K562 (cell line): ENCODE measurements at regions not wholly inside any gene's neighbourhood (a gene's known extent, or its start where the extent isn't known, plus 50 kb on each side); places are given as distances from the start of the nearest gene placed in this dataset.

Source experiments
- ATAC-seq: fragments of 200-7000 bp; cut with Tn5 transposase; 3 replicates; pipeline ENCODE4 v1.9.1; 2020; ENCODE audit warnings: moderate library complexity
- BruUV-seq: library from RNA; stranded (reverse); fragments of 400-500 nt; replicated peaks from 2 replicates; lab custom pipeline; 2021; lab: Mats Ljungman, UMichigan
- CTCF ChIA-PET: fragments of 300-600 bp; formaldehyde crosslinking; extraction: SDS; loops from one replicate; lab custom pipeline; 2021; ENCODE audit warnings: low intra/inter-chr PET ratio; lab: Yijun Ruan, JAX
- POLR2A ChIA-PET: fragments of 300-600, 350-650 bp; sonication (Branson Sonifier 250); formaldehyde crosslinking; extraction: SDS; loops from one replicate; lab custom pipeline; 2021; ENCODE audit warnings: antibody characterized with exemption, inconsistent platforms; lab: Yijun Ruan, JAX
- DNase-seq, 4 experiments: peaks; one replicate each; pipeline versions ENCODE4 v3.0.0 to v3.0.0-alpha.2; 2011 to 2018; ENCODE audit warnings: low spot score in 3 of 4, mixed read lengths in 3 of 4; ENCODE audit errors: extremely low read depth in 1 of 4
- FAIRE-seq: peaks from 2 replicates; lab custom pipeline; 2011; peaks lifted over from hg19 to GRCh38; lab: Jason Lieb, UNC
- H2AFZ ChIP-seq: 2 replicates; pipeline ENCODE4 v1.6.0; 2011; ENCODE audit warnings: low read depth, low read length, control low read depth, inconsistent platforms
- H3K27ac ChIP-seq: fragments of 200-600 bp; 3 replicates; pipeline ENCODE4 v1.8.0; 2011; ENCODE audit warnings: low read depth, mild to moderate bottlenecking, control low read depth, inconsistent platforms, low read length, moderate library complexity, mixed read lengths; ENCODE audit errors: extremely low read depth
- H3K27me3 ChIP-seq, 2 experiments: fragments of 300-600 bp in 1 of 2; 2 replicates in 1 of 2; 3 replicates in 1 of 2; pipeline versions ENCODE4 v1.6.0 to v1.8.0; 2011; ENCODE audit warnings: inconsistent platforms in 2 of 2, low read length in 2 of 2, mild to moderate bottlenecking in 1 of 2, mixed read lengths in 1 of 2, moderate library complexity in 1 of 2; ENCODE audit not compliant: control insufficient read depth in 2 of 2, insufficient read depth in 2 of 2
- H3K36me3 ChIP-seq: fragments of 300-600 bp; 3 replicates; pipeline ENCODE4 v1.8.0; 2011; ENCODE audit warnings: mild to moderate bottlenecking, low read length, inconsistent platforms; ENCODE audit not compliant: control insufficient read depth, insufficient read depth
- H3K4me1 ChIP-seq, 2 experiments: fragments of 200-600 bp in 1 of 2; replicated peaks in 1 of 2; 2 replicates in 1 of 2; 3 replicates in 1 of 2; pipeline versions ENCODE4 v1.5.1 to v1.8.0; 2011; ENCODE audit warnings: inconsistent platforms in 2 of 2, low read length in 2 of 2, mild to moderate bottlenecking in 1 of 2, mixed read lengths in 1 of 2, moderate library complexity in 1 of 2; ENCODE audit not compliant: control insufficient read depth in 2 of 2, insufficient read depth in 2 of 2
- H3K4me2 ChIP-seq: 2 replicates; pipeline ENCODE4 v1.6.1; 2011; ENCODE audit warnings: low read length, control low read depth, inconsistent platforms, mixed read lengths; ENCODE audit not compliant: insufficient read depth
- H3K4me3 ChIP-seq: fragments of 200-600 bp; sonication (generic), shearing (Covaris generic); 2 replicates; pipeline ENCODE4 v1.5.1; 2016; ENCODE audit warnings: control low read depth, inconsistent platforms
- H3K79me2 ChIP-seq: fragments of 200-600 bp; 3 replicates; pipeline ENCODE4 v1.8.0; 2011; ENCODE audit warnings: low read length, inconsistent platforms; ENCODE audit not compliant: control insufficient read depth, insufficient read depth
- H3K9ac ChIP-seq, 2 experiments: 2 replicates each; pipeline versions ENCODE4 v1.6.0 to v1.6.1; 2011; ENCODE audit warnings: low read depth in 2 of 2, low read length in 2 of 2, control low read depth in 1 of 2, inconsistent platforms in 1 of 2, mild to moderate bottlenecking in 1 of 2, mixed read lengths in 1 of 2; ENCODE audit not compliant: insufficient read depth in 1 of 2
- H3K9me1 ChIP-seq: one replicate; pipeline ENCODE4 v1.6.0; 2011; ENCODE audit warnings: inconsistent platforms, mild to moderate bottlenecking, low read length, moderate library complexity; ENCODE audit not compliant: control insufficient read depth, insufficient read depth
- H3K9me3 ChIP-seq: replicated peaks from 2 replicates; pipeline ENCODE4 v1.5.1; 2011; ENCODE audit warnings: low read depth, low read length, inconsistent platforms; ENCODE audit not compliant: control insufficient read depth, insufficient read depth
- H4K20me1 ChIP-seq: replicated peaks from 2 replicates; pipeline ENCODE4 v1.6.1; 2011; ENCODE audit warnings: low read length, inconsistent platforms, mixed read lengths; ENCODE audit not compliant: control insufficient read depth, insufficient read depth
- CHD4 ChIP-seq: fragments of 200-600 bp; sonication (generic); IDR thresholded peaks from 3 replicates; pipeline ENCODE4 v1.6.1; 2012; ENCODE audit warnings: low read depth, mild to moderate bottlenecking, mixed read lengths, low read length, inconsistent platforms; ENCODE audit not compliant: insufficient read depth, insufficient replicate concordance, poor library complexity, severe bottlenecking
- EWSR1 ChIP-seq: fragments of 450-650 bp; IDR thresholded peaks from 2 replicates; pipeline ENCODE4 v1.6.1; 2018; ENCODE audit warnings: borderline replicate concordance, mild to moderate bottlenecking, low read depth, moderate library complexity; ENCODE audit not compliant: partially characterized antibody
- FOXK1 ChIP-seq: sonication (generic); formaldehyde crosslinking; IDR thresholded peaks from 2 replicates; pipeline ENCODE4 v1.8.0; 2022; ENCODE audit warnings: missing genetic modification reagents, mild to moderate bottlenecking, borderline replicate concordance
- NFE2L1 ChIP-seq: fragments of 450-650 bp; IDR thresholded peaks from 2 replicates; pipeline ENCODE4 v1.6.1; 2016; ENCODE audit warnings: missing genetic modification characterization, low read depth, mild to moderate bottlenecking, missing compliant biosample characterization, moderate library complexity, borderline replicate concordance
- NONO ChIP-seq, 2 experiments: fragments of 200-400 bp in 1 of 2; fragments of 450-650 bp in 1 of 2; formaldehyde crosslinking in 1 of 2; IDR thresholded peaks; 2 replicates each; pipeline ENCODE4 v1.6.1; 2017; ENCODE audit warnings: low read depth in 2 of 2, mild to moderate bottlenecking in 2 of 2, moderate library complexity in 2 of 2, low read length in 1 of 2
- PCBP2 ChIP-seq: fragments of 200-400 bp; formaldehyde crosslinking; IDR thresholded peaks from 2 replicates; pipeline ENCODE4 v1.6.1; 2018; ENCODE audit warnings: low read length, low read depth, mild to moderate bottlenecking, moderate library complexity; ENCODE audit not compliant: poor library complexity, severe bottlenecking
- POLR2AphosphoS2 ChIP-seq: IDR thresholded peaks from 2 replicates; pipeline ENCODE4 v1.6.1; 2012; ENCODE audit warnings: low read length, improper control_type of control experiment
- RAD21 ChIP-seq, 2 experiments: fragments of 250-450 bp in 1 of 2; fragments of 450-650 bp in 1 of 2; sonication (Bioruptor Pico) in 1 of 2; formaldehyde crosslinking in 1 of 2; IDR thresholded peaks in 1 of 2; conservative IDR thresholded peaks in 1 of 2; 2 replicates each; pipeline versions ENCODE4 v1.4.0 to v1.8.0; 2020 to 2022; ENCODE audit warnings: mild to moderate bottlenecking in 2 of 2, moderate library complexity in 1 of 2
- RBM15 ChIP-seq: fragments of 200-400 bp; formaldehyde crosslinking; IDR thresholded peaks from 2 replicates; pipeline ENCODE4 v1.6.1; 2018; ENCODE audit warnings: mild to moderate bottlenecking, low read length, moderate library complexity; ENCODE audit not compliant: insufficient read depth
- SRSF1 ChIP-seq: fragments of 200-400 bp; formaldehyde crosslinking; IDR thresholded peaks from 2 replicates; pipeline ENCODE4 v1.6.1; 2017; ENCODE audit warnings: mild to moderate bottlenecking, low read depth, low read length, moderate library complexity
- XRCC3 ChIP-seq: fragments of 450-650 bp; IDR thresholded peaks from 2 replicates; pipeline ENCODE4 v1.6.1; 2017; ENCODE audit warnings: mild to moderate bottlenecking, moderate library complexity
- ZNF175 ChIP-seq: fragments of 200-800 bp; sonication (Bioruptor generic); IDR thresholded peaks from 2 replicates; pipeline ENCODE4 v1.6.1; 2016; ENCODE audit warnings: low read depth, mild to moderate bottlenecking, missing genetic modification characterization, missing compliant biosample characterization
- ZNF609 ChIP-seq: sonication (generic); formaldehyde crosslinking; IDR thresholded peaks from 2 replicates; pipeline ENCODE4 v1.8.1; 2023; ENCODE audit warnings: missing genetic modification reagents, mild to moderate bottlenecking, borderline replicate concordance
- ZNF644 ChIP-seq: fragments of 200-800 bp; sonication (Bioruptor generic); IDR thresholded peaks from 2 replicates; pipeline ENCODE4 v1.6.1; 2016; ENCODE audit warnings: low read depth, missing genetic modification characterization, missing compliant biosample characterization
- ZSCAN32 ChIP-seq: fragments of 450-650 bp; formaldehyde crosslinking; IDR thresholded peaks from 2 replicates; pipeline ENCODE4 v1.4.0; 2020; ENCODE audit warnings: mild to moderate bottlenecking, moderate library complexity
- in situ Hi-C: fragments of 300-500 bp; cut with MboI; formaldehyde crosslinking; loops from 4 replicates; pipeline ENCODE4 v1.15.0; 2018; ENCODE audit warnings: inconsistent platforms, mixed read lengths
- intact Hi-C: fragments of 100-400 bp; cut with micrococcal nuclease; formaldehyde crosslinking; loops from 2 replicates; pipeline ENCODE4 v1.14.2; 2022

GRCh38 chr1:209412036-209412435 lies 171.5 kb upstream of the CAMK1G start:
- Histone ChIP-seq H3K9me1 (no peaks in the 10 kb centered on the region), H3K4me2 (no peak overlapping the region), H3K9me3 (no peaks in the 10 kb centered on the region), H3K4me3 (no peak overlapping the region), H3K79me2 (no peaks in the 10 kb centered on the region), H3K27me3 (no peaks in the 10 kb centered on the region), H3K36me3 (no peaks in the 10 kb centered on the region), H4K20me1 (no peaks in the 10 kb centered on the region), H2AFZ (no peak overlapping the region), H3K9ac (no peak overlapping the region), H3K27ac (no peak overlapping the region), H3K4me1 (no peaks in the 10 kb centered on the region)
- ATAC-seq (no peak), DNase-seq (no peak), FAIRE-seq (no peak)
- CTCF ChIA-PET: no interaction called here
- in situ Hi-C loops (no loop called here), intact Hi-C loops (no loop called here)
- BruUV-seq: no TSS peak
- TF ChIP-seq FOXK1 (CRISPR knock-in tag) (no peak), NFE2L1 (no peak), CHD4 (no peak), ZSCAN32 (no peak), NONO (IDR thresholded peaks at IDR 0.05; ENCODE audit: low read depth in 2 of 2, low read length in 1 of 2) (no peak), POLR2AphosphoS2 (no peak), RBM15 (no peak), XRCC3 (no peak), EWSR1 (no peak), ZNF609 (CRISPR knock-in tag) (no peak), ZNF644 (tag) (no peak), RAD21 (CRISPR knock-in tag; conservative IDR thresholded peaks at IDR 0.05 in 1 of 2, IDR thresholded peaks at IDR 0.05 in 1 of 2) (no peak), ZNF175 (no peak), SRSF1 (no peak), PCBP2 (no peak)
- POLR2A ChIA-PET: no interaction called here
